Body of pancreas (tissue), 4 donors: ENCODE measurements at regions not wholly inside any gene's neighbourhood (a gene's known extent, or its start where the extent isn't known, plus 50 kb on each side); places are given as distances from the start of the nearest gene placed in this dataset.

Source experiments
- POLR2A ChIP-seq, 3 donors: fragments of 450-650 bp; IDR thresholded peaks; one replicate each; pipeline ENCODE4 v1.6.1; 2016; ENCODE audit warnings: antibody characterized with exemption in 3 of 3, mild to moderate bottlenecking in 2 of 3
- TF ChIP-seq, protein P1 (sequence below), 7 experiments: fragments of 450-650 bp in 4 of 7; fragments of 200-600 bp in 3 of 7; sonication (generic) in 3 of 7; IDR thresholded peaks; one replicate each; pipeline ENCODE4 v1.5.1; 2016 to 2019; ENCODE audit warnings: antibody characterized with exemption in 7 of 7

DNA sequence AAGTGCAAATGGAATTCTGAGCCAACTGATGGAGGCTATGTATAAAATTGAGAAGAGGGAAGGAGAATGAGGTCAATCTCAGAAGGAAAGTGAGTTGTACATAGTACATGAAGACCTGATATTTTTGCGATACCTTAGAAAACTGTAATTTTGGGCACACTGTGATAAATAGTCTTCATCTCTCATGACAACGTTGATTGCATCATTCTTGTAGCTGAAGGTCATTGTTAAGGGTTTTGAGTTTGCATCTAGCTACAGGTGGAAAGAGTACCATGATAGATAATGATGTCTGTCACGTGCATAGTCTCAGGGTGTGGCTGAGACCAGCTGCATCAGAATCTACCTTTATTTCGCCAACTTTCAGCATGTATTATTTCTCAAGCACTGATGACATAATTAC lies 435.4 kb upstream of the MDFIC2 start:
- TF ChIP-seq POLR2A (IDR thresholded peaks at IDR 0.05), result no peak
- TF ChIP-seq, protein P1, sequence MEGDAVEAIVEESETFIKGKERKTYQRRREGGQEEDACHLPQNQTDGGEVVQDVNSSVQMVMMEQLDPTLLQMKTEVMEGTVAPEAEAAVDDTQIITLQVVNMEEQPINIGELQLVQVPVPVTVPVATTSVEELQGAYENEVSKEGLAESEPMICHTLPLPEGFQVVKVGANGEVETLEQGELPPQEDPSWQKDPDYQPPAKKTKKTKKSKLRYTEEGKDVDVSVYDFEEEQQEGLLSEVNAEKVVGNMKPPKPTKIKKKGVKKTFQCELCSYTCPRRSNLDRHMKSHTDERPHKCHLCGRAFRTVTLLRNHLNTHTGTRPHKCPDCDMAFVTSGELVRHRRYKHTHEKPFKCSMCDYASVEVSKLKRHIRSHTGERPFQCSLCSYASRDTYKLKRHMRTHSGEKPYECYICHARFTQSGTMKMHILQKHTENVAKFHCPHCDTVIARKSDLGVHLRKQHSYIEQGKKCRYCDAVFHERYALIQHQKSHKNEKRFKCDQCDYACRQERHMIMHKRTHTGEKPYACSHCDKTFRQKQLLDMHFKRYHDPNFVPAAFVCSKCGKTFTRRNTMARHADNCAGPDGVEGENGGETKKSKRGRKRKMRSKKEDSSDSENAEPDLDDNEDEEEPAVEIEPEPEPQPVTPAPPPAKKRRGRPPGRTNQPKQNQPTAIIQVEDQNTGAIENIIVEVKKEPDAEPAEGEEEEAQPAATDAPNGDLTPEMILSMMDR (IDR thresholded peaks at IDR 0.05), result no peak
